ENCODE measurements at regions not wholly inside any gene's neighbourhood (a gene's known extent, or its start where the extent isn't known, plus 50 kb on each side); places are given as distances from the start of the nearest gene placed in this dataset.

DNA sequence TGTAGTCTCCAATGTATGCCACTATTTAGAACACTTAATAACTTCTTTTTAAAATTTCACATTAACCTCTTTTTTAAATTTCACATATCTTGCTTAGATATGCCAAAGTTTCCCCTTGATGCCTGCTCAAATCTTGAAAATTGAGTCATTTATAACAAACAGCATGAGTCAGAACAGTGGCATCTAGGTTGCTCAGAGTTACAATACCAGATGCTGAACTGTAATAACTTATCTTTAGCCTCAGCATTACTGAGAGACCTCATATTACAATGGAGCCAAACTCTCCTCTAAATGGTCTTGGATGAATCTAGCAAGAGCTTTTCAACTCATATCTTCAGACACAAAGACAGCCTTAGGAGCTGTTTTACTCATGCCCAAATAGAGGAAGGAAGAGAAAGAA is 439.3 kb upstream of the ARPP21 start:
- no peak for DNase-seq (ENCODE audit: low read depth)

GRCh38 chr3:35201211-35201610 is 438.1 kb upstream of the ARPP21 start:
- POLR2A ChIA-PET, result no interaction called here

More for the DNA sequence above, 439.3 kb upstream of the ARPP21 start:
- no peak for TF ChIP-seq CTCF (IDR thresholded peaks at IDR 0.05; ENCODE audit: insufficient read depth, low read depth, low read length)
- H3K36me3 ChIP-seq (ENCODE audit: control insufficient read depth, insufficient read depth, low read length), result no peaks in the 10 kb centered on the region
- POLR2A ChIA-PET, result no interaction called here
- H3K27me3 ChIP-seq (ENCODE audit: control insufficient read depth, insufficient read depth, low read length), result no peaks in the 10 kb centered on the region
- no peak overlapping the region for H3K4me3 ChIP-seq (ENCODE audit: low read depth, low read length)
- CTCF ChIA-PET, result no interaction called here

GRCh38 chr3:35215525-35216500 is 423.5 kb upstream of the ARPP21 start:
- CTCF ChIA-PET, result no interaction called here
- TF ChIP-seq CTCF (IDR thresholded peaks at IDR 0.05; ENCODE audit: insufficient read depth, low read depth, low read length), result no peak

More at GRCh38 chr3:35201211-35201610, 438.1 kb upstream of the ARPP21 start:
- Histone ChIP-seq H3K27me3 (ENCODE audit: control insufficient read depth, insufficient read depth, low read length) (no peaks in the 10 kb centered on the region), H3K36me3 (ENCODE audit: control insufficient read depth, insufficient read depth, low read length) (no peaks in the 10 kb centered on the region), H3K4me3 (ENCODE audit: low read depth, low read length) (no peak overlapping the region)
- no peak for TF ChIP-seq CTCF (IDR thresholded peaks at IDR 0.05; ENCODE audit: insufficient read depth, low read depth, low read length)
- CTCF ChIA-PET, result no interaction called here
- DNase-seq (ENCODE audit: low read depth), result no peak

DNA sequence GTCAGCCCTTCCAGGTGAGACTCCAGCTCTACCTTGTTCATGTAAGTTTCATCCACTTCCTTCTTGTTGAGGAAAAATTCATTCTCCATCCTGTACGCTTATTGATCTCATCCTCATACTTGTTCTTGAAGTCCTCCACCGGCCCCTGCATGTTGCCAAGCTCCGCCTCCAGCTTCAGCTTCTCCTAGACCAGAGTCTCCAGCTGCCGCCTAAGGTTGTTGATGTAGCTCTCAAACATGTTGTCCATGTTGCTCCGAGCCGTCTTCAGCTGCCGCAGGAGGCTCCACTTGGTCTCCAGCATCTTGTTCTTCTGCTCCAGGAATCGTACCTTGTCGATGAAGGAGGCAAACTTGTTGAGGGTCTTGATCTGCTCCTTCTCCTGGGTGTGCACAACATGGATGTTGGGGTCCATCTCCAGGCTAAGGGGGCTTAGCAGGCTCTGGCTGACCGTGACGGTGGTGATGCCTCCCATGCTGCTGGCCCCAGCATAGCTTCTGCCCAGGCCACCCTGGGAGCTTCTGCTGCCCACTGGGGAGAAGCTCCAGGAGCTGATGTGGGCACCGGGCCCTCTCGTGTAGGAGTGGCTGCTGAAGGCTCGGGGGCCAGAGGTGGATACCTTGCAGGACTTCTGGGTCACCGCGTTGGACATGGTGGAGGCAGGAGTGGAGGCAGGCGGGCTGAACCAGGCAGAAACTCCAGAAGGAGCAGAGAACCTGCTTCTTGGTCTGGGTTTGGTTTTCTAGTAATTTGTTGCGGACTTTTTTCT is 422.6 kb upstream of the ARPP21 start:
- H3K27me3 ChIP-seq (ENCODE audit: control insufficient read depth, insufficient read depth, low read length), result no peaks in the 10 kb centered on the region
- no peak for DNase-seq (ENCODE audit: low read depth)
- no peak for TF ChIP-seq CTCF (IDR thresholded peaks at IDR 0.05; ENCODE audit: insufficient read depth, low read depth, low read length)
- ChIA-PET CTCF (no interaction called here), POLR2A (no interaction called here)
- H3K4me3 ChIP-seq (ENCODE audit: low read depth, low read length), result no peak overlapping the region
- H3K36me3 ChIP-seq (ENCODE audit: control insufficient read depth, insufficient read depth, low read length), result no peaks in the 10 kb centered on the region

More at GRCh38 chr3:35215525-35216500, 423.5 kb upstream of the ARPP21 start:
- Histone ChIP-seq H3K4me3 (ENCODE audit: low read depth, low read length) (no peak overlapping the region), H3K36me3 (ENCODE audit: control insufficient read depth, insufficient read depth, low read length) (no peaks in the 10 kb centered on the region), H3K27me3 (ENCODE audit: control insufficient read depth, insufficient read depth, low read length) (no peaks in the 10 kb centered on the region)
- POLR2A ChIA-PET, result no interaction called here
- DNase-seq (ENCODE audit: low read depth), result no peak

Data from BJ (cell line).